Transverse colon (tissue), 4 donors: ENCODE measurements at regions not wholly inside any gene's neighbourhood (a gene's known extent, or its start where the extent isn't known, plus 50 kb on each side); places are given as distances from the start of the nearest gene placed in this dataset.

Experiments used
- DNase-seq: peaks from one replicate; pipeline ENCODE4 v3.0.0-alpha.2; 2019
- H3K27ac ChIP-seq, 4 donors: fragments of 200-600 bp; sonication (generic); 2 replicates each; pipeline ENCODE4 v1.5.1; 2016 to 2018; ENCODE audit warnings: inconsistent platforms in 4 of 4
- H3K27me3 ChIP-seq: fragments of 200-600 bp; sonication (generic); 2 replicates; pipeline ENCODE4 v1.5.1; 2017; ENCODE audit warnings: inconsistent platforms
- H3K36me3 ChIP-seq, 4 donors: fragments of 200-600 bp; sonication (generic); 2 replicates each; pipeline ENCODE4 v1.5.1; 2017 to 2019; ENCODE audit warnings: inconsistent platforms in 4 of 4
- H3K4me1 ChIP-seq, 4 donors: fragments of 200-600 bp; sonication (generic); 2 replicates each; pipeline ENCODE4 v1.5.1; 2017 to 2020; ENCODE audit warnings: inconsistent platforms in 4 of 4
- H3K4me3 ChIP-seq, 4 donors: fragments of 200-600 bp; sonication (generic); 1 replicate in 1 of 4; 2 replicates in 3 of 4; pipeline versions ENCODE4 v1.5.1 to v1.6.1; 2017 to 2019; ENCODE audit warnings: inconsistent platforms in 4 of 4
- H3K9me3 ChIP-seq, 2 donors: fragments of 200-600 bp; sonication (generic); 2 replicates each; pipeline ENCODE4 v1.5.1; 2017 to 2019; ENCODE audit warnings: inconsistent platforms in 2 of 2
- EP300 ChIP-seq: sonication (generic); formaldehyde crosslinking; IDR thresholded peaks from one replicate; pipeline ENCODE4 v1.6.1; 2017; ENCODE audit warnings: antibody characterized with exemption, low read depth
- POLR2A ChIP-seq: fragments of 450-650 bp; IDR thresholded peaks from one replicate; pipeline ENCODE4 v1.6.1; 2016; ENCODE audit warnings: antibody characterized with exemption, mild to moderate bottlenecking, moderate library complexity
- POLR2AphosphoS5 ChIP-seq, 3 donors: sonication (generic); formaldehyde crosslinking; IDR thresholded peaks; one replicate each; pipeline ENCODE4 v1.6.1; 2016; ENCODE audit warnings: antibody characterized with exemption in 3 of 3
- WGBS, 2 donors: methylation state at CpG; one replicate each; pipeline ENCODE4 v1.1.5; 2018; ENCODE audit warnings: low coverage in 1 of 2; 5-methylcytosine and 5-hydroxymethylcytosine counted together
- in situ Hi-C, 4 donors: fragments of 200-750 bp; cut with MboI; loops; one replicate each; pipeline versions ENCODE4 v1.15.0 to v1.15.1; 2017; ENCODE audit warnings: low sequenced_read_pairs in 3 of 4, low pct_ligation_motif_present in 1 of 4, low pct_unique_long_range_greater_than_20kb in 1 of 4
- intact Hi-C: fragments of 100-400 bp; cut with DNase I; formaldehyde crosslinking; loops from one replicate; pipeline ENCODE4 v1.15.1; 2023; ENCODE audit warnings: low total_unique reads
- TF ChIP-seq, protein P1 (sequence below), 5 experiments: fragments of 200-600 bp in 3 of 5; fragments of 450-650 bp in 2 of 5; sonication (generic) in 3 of 5; IDR thresholded peaks; 1 replicate in 2 of 5; 2 replicates in 3 of 5; pipeline ENCODE4 v1.5.1; 2016 to 2017; ENCODE audit warnings: antibody characterized with exemption in 5 of 5, inconsistent platforms in 3 of 5, mild to moderate bottlenecking in 2 of 5, moderate library complexity in 1 of 5

DNA sequence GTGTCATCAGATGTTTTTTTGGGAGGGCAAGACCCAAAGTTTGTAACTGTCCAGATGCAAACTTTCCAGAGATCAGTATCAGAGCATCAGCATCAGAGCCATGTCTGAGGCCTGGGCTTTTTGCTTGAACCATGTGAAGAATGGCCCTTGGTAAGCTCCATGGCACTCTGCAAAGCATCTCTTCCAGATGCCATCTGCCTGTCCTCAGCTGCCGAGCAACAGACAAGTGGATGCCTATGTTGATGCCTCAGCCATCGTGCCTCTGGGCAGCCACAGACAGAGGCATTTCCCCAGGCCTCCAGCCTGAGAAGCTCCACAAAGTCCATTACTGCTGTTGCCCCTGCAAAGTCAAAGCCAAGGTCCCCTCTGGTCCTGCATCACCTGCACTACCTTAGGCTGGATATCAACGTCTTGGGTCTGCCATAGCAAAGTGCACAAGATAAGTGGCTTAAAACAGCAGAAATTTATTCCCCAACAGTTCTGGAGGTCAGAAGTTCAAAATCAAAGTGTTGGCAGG lies 670.2 kb upstream of the MKI67 start:
- Histone ChIP-seq H3K9me3 (no peaks in the 10 kb centered on the region), H3K36me3 (no peaks in the 10 kb centered on the region), H3K27ac (no peak overlapping the region), H3K4me3 (no peak overlapping the region), H3K27me3 (no peaks in the 10 kb centered on the region), H3K4me1 (no peaks in the 10 kb centered on the region)
- in situ Hi-C loops: no loop called here
- no peak for DNase-seq
- WGBS, 2 donors: 85% methylated on average over 3 of the region's 3 CpGs; no CpG with 5 or more reads in 1 of the 2 donors
- TF ChIP-seq POLR2AphosphoS5 (IDR thresholded peaks at IDR 0.05) (no peak), EP300 (no peak), POLR2A (no peak)
- TF ChIP-seq, protein P1, sequence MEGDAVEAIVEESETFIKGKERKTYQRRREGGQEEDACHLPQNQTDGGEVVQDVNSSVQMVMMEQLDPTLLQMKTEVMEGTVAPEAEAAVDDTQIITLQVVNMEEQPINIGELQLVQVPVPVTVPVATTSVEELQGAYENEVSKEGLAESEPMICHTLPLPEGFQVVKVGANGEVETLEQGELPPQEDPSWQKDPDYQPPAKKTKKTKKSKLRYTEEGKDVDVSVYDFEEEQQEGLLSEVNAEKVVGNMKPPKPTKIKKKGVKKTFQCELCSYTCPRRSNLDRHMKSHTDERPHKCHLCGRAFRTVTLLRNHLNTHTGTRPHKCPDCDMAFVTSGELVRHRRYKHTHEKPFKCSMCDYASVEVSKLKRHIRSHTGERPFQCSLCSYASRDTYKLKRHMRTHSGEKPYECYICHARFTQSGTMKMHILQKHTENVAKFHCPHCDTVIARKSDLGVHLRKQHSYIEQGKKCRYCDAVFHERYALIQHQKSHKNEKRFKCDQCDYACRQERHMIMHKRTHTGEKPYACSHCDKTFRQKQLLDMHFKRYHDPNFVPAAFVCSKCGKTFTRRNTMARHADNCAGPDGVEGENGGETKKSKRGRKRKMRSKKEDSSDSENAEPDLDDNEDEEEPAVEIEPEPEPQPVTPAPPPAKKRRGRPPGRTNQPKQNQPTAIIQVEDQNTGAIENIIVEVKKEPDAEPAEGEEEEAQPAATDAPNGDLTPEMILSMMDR (IDR thresholded peaks at IDR 0.05): no peak
- intact Hi-C loops: no loop called here

DNA sequence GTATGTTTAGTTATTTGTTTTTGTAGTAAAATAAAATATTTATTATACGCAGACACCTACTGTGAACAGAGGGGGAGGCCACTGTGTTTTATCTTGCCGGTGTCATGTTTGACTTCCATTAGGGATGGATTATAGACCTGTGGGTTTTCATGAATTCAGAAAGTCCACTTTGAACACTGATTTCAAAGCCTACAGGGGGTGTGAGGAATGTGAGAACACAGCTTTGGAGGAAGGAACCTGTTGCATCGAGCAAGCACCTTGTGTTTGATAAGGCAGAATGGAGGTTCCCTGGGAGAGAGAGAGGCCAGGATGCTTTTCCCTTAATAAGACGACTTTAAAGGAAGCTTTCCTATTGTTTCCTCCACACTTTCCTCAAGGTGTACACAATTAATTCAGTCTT lies 665.0 kb upstream of the MGMT start:
- no peaks in the 10 kb centered on the region for H3K9me3 ChIP-seq
- no peak overlapping the region for H3K27ac ChIP-seq
- WGBS, 2 donors: 74 to 83% methylated on average over 4 of the region's 4 CpGs
- no peaks in the 10 kb centered on the region for H3K36me3 ChIP-seq
- DNase-seq: no peak
- no peaks in the 10 kb centered on the region for H3K4me1 ChIP-seq
- H3K4me3 ChIP-seq: no peak overlapping the region
- intact Hi-C loops: no loop called here
- H3K27me3 ChIP-seq: no peaks in the 10 kb centered on the region
- in situ Hi-C loops: no loop called here
- TF ChIP-seq POLR2A: no peak
- TF ChIP-seq, protein P1 (IDR thresholded peaks at IDR 0.05): no peak
- no peak for TF ChIP-seq POLR2AphosphoS5 (IDR thresholded peaks at IDR 0.05)

DNA sequence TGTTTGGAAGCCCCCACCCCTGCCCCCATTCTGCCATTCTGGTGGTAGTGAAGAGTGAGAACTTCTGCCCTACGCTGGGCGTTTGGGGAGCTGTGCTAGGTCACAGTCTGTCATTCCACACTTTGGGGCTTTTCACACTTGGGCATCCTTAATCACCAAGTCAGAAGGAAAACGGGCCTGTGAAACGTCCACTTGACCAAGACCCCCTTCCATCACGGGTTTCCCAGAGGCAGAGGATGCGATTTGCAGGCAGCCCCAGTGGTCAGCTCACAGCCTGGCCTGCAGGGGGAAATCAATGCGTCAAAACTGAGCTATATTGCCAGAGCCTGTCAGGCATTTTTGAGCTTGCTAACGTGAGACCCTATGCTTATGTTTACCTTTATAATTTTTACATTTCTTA lies 663.3 kb upstream of the MGMT start:
- intact Hi-C loops: no loop called here
- no peaks in the 10 kb centered on the region for H3K36me3 ChIP-seq
- H3K9me3 ChIP-seq: no peaks in the 10 kb centered on the region
- H3K27ac ChIP-seq: no peak overlapping the region
- no peak overlapping the region for H3K4me3 ChIP-seq
- no peaks in the 10 kb centered on the region for H3K27me3 ChIP-seq
- 54 to 67% methylated on average over 2 to 8 of the region's 8 CpGs for WGBS, 2 donors
- no peak for DNase-seq
- in situ Hi-C loops: no loop called here
- no peak for TF ChIP-seq POLR2A
- TF ChIP-seq, protein P1 (IDR thresholded peaks at IDR 0.05): no peak
- no peak for TF ChIP-seq EP300
- TF ChIP-seq POLR2AphosphoS5 (IDR thresholded peaks at IDR 0.05): no peak
- no peaks in the 10 kb centered on the region for H3K4me1 ChIP-seq

DNA sequence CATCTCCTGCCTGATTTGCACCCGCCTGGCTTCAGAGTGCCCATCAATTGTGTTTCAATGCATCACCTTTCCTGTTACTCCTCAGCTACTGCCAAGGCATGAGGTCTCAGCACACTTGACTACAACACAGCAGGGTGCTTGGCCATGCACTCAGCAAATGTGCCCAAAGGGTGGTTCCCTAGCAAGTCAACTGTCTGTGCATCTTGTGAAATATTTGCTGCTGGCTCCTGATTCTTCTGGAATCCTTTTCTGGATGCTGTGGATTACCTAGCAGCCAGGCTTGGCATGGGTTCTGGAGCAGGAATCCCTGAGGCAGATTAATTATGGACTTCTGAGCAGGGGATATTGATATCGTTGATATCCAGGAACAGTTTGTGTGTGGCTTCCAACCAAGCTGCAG lies 662.6 kb upstream of the MGMT start:
- TF ChIP-seq POLR2AphosphoS5 (IDR thresholded peaks at IDR 0.05) (no peak), POLR2A (no peak), EP300 (no peak)
- TF ChIP-seq, protein P1 (IDR thresholded peaks at IDR 0.05): no peak
- no peak for DNase-seq
- H3K4me1 ChIP-seq: no peaks in the 10 kb centered on the region
- no peaks in the 10 kb centered on the region for H3K36me3 ChIP-seq
- H3K27me3 ChIP-seq: no peaks in the 10 kb centered on the region
- in situ Hi-C loops: no loop called here
- no peak overlapping the region for H3K4me3 ChIP-seq
- 94% methylated on average over 2 of the region's 2 CpGs; no CpG with 5 or more reads in 1 of the 2 donors for WGBS, 2 donors
- intact Hi-C loops: no loop called here
- no peak overlapping the region for H3K27ac ChIP-seq
- H3K9me3 ChIP-seq: no peaks in the 10 kb centered on the region
